SK-N-SH treated with all-trans-retinoic acid at 6 μM for 48 hours (cell line): ENCODE measurements at regions not wholly inside any gene's neighbourhood (a gene's known extent, or its start where the extent isn't known, plus 50 kb on each side); places are given as distances from the start of the nearest gene placed in this dataset.

ENCODE experiments used
- ATAC-seq: fragments of 200-7000 bp; cut with Tn5 transposase; 3 replicates; pipeline ENCODE4 v1.9.1; 2020; ENCODE audit warnings: mild to moderate bottlenecking, moderate library complexity
- ARNTL ChIP-seq: fragments of 450-650 bp; formaldehyde crosslinking; IDR thresholded peaks from 2 replicates; pipeline ENCODE4 v1.5.0; 2020; ENCODE audit warnings: low read depth, mild to moderate bottlenecking, moderate library complexity, borderline replicate concordance
- ESRRG ChIP-seq: fragments of 250-450 bp; sonication (Bioruptor Pico); IDR thresholded peaks from 2 replicates; pipeline ENCODE4 v1.6.1; 2021; ENCODE audit warnings: mild to moderate bottlenecking
- GLIS3 ChIP-seq: fragments of 250-450 bp; sonication (Bioruptor Pico); IDR thresholded peaks from 2 replicates; pipeline ENCODE4 v1.5.0; 2020; ENCODE audit warnings: mild to moderate bottlenecking, moderate library complexity
- OSR1 ChIP-seq: fragments of 250-450 bp; sonication (Bioruptor Pico); IDR thresholded peaks from 2 replicates; pipeline ENCODE4 v1.8.0; 2022; ENCODE audit warnings: moderate library complexity, mild to moderate bottlenecking, inconsistent platforms
- PPARA ChIP-seq: fragments of 250-450 bp; sonication (Bioruptor Pico); IDR thresholded peaks from 2 replicates; pipeline ENCODE4 v1.5.0; 2020; ENCODE audit warnings: mild to moderate bottlenecking, borderline replicate concordance
- RARB ChIP-seq: fragments of 250-450 bp; sonication (Bioruptor Pico); IDR thresholded peaks from 2 replicates; pipeline ENCODE4 v1.8.0; 2021; ENCODE audit warnings: mild to moderate bottlenecking, moderate library complexity
- TCF4 ChIP-seq: fragments of 250-450 bp; sonication (Bioruptor Pico); IDR thresholded peaks from 2 replicates; pipeline ENCODE4 v1.8.0; 2021; ENCODE audit warnings: mild to moderate bottlenecking, moderate library complexity, borderline replicate concordance
- ZC3H10 ChIP-seq: fragments of 250-450 bp; sonication (Bioruptor Pico); IDR thresholded peaks from 2 replicates; pipeline ENCODE4 v1.5.1; 2021; ENCODE audit warnings: mild to moderate bottlenecking, moderate library complexity
- ZNF565 ChIP-seq: fragments of 450-650 bp; formaldehyde crosslinking; conservative IDR thresholded peaks from 2 replicates; pipeline ENCODE4 v1.5.0; 2020; ENCODE audit warnings: low read depth, mild to moderate bottlenecking, moderate library complexity
- ZNF8 ChIP-seq: fragments of 450-650 bp; formaldehyde crosslinking; IDR thresholded peaks from 2 replicates; pipeline ENCODE4 v1.5.0; 2020; ENCODE audit warnings: mild to moderate bottlenecking, moderate library complexity
- TF ChIP-seq, protein P1 (sequence below): fragments of 250-450 bp; sonication (Bioruptor Pico); IDR thresholded peaks from 2 replicates; pipeline ENCODE4 v1.5.1; 2021; ENCODE audit warnings: mild to moderate bottlenecking, moderate library complexity
- TF ChIP-seq, protein P2 (sequence below): fragments of 250-450 bp; sonication (Bioruptor Pico); IDR thresholded peaks from 2 replicates; pipeline ENCODE4 v1.8.0; 2020; ENCODE audit warnings: mild to moderate bottlenecking, moderate library complexity, borderline replicate concordance

DNA sequence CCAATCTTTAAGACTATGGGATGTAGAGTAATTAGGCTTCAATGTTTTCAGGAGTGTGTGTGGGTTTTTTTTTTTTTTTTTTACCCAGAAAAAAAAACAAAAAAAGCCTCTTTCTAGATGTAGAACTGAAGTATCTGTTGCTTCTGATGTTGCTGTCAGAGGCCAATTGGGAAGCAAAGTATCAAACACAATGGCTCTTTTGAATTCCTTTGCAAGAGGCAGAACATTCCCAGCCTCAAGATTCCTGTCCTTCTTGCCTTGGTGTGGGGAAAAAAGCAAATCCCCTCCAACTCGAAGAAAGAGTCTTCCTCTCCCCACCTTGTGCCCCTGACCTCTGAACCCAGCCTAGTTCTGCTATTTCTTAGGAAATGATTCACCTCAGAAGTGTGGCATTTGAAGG is 55.4 kb upstream of the LMO4 start:
- no peak for ATAC-seq
- no peak for TF ChIP-seq TCF4 (CRISPR knock-in tag)

DNA sequence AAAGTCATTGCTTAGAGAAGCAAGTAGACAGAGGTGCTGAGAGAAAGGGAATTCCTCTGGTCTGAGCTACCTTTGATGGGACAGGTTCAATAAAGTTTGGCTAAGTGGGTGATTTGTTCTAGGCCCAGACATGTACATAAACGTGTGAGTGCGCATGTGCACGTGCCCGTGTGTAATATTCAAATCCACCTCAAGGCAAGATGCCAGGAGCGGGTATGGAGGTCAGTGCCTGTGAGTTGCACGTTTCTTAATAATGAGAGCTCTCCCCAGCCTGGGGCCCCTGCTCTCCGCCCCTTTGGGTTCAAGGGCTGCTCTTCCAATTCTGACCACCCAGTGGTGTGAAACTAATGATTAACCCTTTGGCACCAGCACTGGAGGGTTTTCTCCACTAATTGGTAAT is 53.8 kb upstream of the LMO4 start:
- ATAC-seq = no peak
- TF ChIP-seq ARNTL (CRISPR knock-in tag) = no peak
- TF ChIP-seq RARB (CRISPR knock-in tag) = no peak
- no peak for TF ChIP-seq ZNF565 (CRISPR knock-in tag)
- no peak for TF ChIP-seq OSR1
- TF ChIP-seq ESRRG (CRISPR knock-in tag) = no peak
- no peak for TF ChIP-seq ZC3H10 (CRISPR knock-in tag)
- no peak for TF ChIP-seq ZNF8 (CRISPR knock-in tag)
- TF ChIP-seq, protein P1, sequence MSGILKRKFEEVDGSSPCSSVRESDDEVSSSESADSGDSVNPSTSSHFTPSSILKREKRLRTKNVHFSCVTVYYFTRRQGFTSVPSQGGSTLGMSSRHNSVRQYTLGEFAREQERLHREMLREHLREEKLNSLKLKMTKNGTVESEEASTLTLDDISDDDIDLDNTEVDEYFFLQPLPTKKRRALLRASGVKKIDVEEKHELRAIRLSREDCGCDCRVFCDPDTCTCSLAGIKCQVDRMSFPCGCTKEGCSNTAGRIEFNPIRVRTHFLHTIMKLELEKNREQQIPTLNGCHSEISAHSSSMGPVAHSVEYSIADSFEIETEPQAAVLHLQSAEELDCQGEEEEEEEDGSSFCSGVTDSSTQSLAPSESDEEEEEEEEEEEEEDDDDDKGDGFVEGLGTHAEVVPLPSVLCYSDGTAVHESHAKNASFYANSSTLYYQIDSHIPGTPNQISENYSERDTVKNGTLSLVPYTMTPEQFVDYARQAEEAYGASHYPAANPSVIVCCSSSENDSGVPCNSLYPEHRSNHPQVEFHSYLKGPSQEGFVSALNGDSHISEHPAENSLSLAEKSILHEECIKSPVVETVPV (CRISPR knock-in tag) = no peak
- TF ChIP-seq GLIS3 (CRISPR knock-in tag) = no peak
- TF ChIP-seq, protein P2, sequence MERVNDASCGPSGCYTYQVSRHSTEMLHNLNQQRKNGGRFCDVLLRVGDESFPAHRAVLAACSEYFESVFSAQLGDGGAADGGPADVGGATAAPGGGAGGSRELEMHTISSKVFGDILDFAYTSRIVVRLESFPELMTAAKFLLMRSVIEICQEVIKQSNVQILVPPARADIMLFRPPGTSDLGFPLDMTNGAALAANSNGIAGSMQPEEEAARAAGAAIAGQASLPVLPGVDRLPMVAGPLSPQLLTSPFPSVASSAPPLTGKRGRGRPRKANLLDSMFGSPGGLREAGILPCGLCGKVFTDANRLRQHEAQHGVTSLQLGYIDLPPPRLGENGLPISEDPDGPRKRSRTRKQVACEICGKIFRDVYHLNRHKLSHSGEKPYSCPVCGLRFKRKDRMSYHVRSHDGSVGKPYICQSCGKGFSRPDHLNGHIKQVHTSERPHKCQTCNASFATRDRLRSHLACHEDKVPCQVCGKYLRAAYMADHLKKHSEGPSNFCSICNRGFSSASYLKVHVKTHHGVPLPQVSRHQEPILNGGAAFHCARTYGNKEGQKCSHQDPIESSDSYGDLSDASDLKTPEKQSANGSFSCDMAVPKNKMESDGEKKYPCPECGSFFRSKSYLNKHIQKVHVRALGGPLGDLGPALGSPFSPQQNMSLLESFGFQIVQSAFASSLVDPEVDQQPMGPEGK (CRISPR knock-in tag) = no peak
- no peak for TF ChIP-seq PPARA (CRISPR knock-in tag)

DNA sequence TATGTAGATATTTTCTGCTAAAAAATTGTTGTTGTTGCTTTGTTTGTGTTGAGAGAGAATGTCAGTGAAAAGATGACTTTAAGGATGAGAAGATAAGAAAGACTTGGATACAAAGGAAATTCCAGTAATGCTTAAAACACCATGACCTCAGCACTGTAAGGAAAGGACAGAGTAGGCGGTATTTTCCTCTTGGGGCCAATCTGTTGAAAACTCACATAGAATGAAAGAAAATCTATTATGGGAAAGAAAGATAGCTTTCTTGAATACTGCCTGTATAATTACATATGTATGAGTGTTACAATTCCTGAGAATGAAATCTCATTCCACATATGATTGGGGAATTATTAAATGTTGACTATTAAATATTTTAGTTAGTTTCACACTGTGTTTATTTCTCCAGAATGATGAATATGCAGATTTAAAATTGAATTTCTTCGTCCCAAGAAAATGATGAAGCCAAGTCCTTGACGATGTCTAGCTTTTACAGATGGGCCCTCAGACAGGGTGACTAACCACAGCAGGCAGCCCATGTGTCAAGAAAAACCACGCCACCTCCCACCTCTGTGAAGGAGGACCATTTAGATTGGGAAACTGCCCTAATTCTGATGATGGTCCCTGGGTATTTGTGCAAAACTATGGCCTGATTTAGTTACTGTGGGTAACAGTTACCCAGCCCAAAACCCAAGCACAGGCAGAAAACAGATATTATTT is 49.7 kb upstream of the LMO4 start:
- TF ChIP-seq ZNF565 (CRISPR knock-in tag) = no peak
- TF ChIP-seq, all 23 proteins: peak for 0
- no peak; the same call in 2 of the 3 replicates for ATAC-seq
